HG02763 (cell line): ENCODE measurements at regions not wholly inside any gene's neighbourhood (a gene's known extent, or its start where the extent isn't known, plus 50 kb on each side); places are given as distances from the start of the nearest gene placed in this dataset.
"Not testable (repeated sequence)": the region's sequence is repeated elsewhere in the genome, so short reads cannot be mapped to it uniquely, and the experiment has no call there.

ENCODE experiments used
- ATAC-seq: cut with Tn5 transposase; IDR thresholded peaks from one replicate; pipeline ENCODE4 v1.9.1; 2021; ENCODE audit warnings: mild to moderate bottlenecking, moderate library complexity; ENCODE audit not compliant: unreplicated experiment

- ATAC-seq, result no peak
These were observed 83.3 kb upstream of the GORAB start for GRCh38 chr1:170448661-170449158.

- ATAC-seq, result not testable (repeated sequence)
These were observed 74.5 kb upstream of the GORAB start for GRCh38 chr1:170457325-170458050.

GRCh38 chr1:170460001-170460400 is 72.0 kb upstream of the GORAB start:
- ATAC-seq, result no peak

GRCh38 chr1:170460414-170461155 is 71.4 kb upstream of the GORAB start:
- no peak for ATAC-seq

- no peak for ATAC-seq
These were observed 70.6 kb upstream of the GORAB start for GRCh38 chr1:170461291-170461747.

- no peak for ATAC-seq
These were observed 70.1 kb upstream of the GORAB start for GRCh38 chr1:170461762-170462384.

- ATAC-seq, result no peak
These were observed 61.8 kb upstream of the GORAB start for GRCh38 chr1:170470121-170470520.

GRCh38 chr1:170471398-170472053 is 60.4 kb upstream of the GORAB start:
- no peak for ATAC-seq

- no peak for ATAC-seq
These were observed 51.0 kb upstream of the GORAB start for GRCh38 chr1:170481000-170481399.
